ENCODE measurements at regions not wholly inside any gene's neighbourhood (a gene's known extent, or its start where the extent isn't known, plus 50 kb on each side); places are given as distances from the start of the nearest gene placed in this dataset.
"Not testable (repeated sequence)": the region's sequence is repeated elsewhere in the genome, so short reads cannot be mapped to it uniquely, and the experiment has no call there.

DNA sequence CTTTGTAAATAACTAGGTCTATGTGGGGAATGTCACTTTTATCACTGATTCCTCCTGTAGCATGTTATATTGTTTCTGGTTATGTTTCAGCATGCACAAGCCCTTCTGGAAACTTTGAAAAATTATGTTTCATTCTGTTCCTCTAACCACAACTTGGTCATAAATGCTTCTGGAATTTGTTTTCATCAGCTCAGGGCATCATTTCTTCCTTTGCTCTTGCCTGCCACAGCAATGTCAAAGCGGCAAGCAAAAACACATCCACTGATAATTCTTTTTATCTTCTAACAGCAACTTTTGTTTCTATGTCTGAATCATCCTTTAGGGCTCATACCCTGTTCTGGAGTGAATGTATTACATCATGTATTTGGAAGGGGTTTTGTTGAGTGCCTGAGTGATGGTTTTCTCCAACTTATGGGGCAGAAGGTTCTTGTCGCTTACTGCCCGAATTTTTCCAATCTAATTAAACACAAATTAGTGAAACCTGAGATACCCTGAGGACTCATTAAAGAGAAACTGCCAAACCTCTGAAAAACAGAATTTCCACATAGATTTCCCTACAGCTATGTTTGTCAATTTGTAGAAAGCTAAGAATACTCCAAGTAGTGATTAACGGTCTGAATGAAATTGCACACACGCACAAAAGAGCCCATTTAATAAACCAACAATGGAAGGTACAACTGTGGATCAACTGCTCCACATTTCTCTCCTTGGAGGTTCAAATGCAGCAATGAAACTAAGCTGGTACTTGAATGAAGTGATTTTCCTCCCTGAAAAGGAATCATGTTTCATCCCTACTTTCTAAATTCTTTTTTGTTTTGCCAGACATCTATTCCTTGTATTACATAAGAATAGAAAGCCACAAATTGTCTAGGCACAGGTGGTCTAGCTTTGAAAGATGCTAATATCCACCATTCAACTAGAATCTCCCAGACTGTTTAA, 173.5 kb upstream of the KRR1 start:
- Histone ChIP-seq H3K27me3 (no peaks in the 10 kb centered on the region), H3K4me3 (replicated peaks in 1 of 3) (no peak overlapping the region), H3K4me1 (no peaks in the 10 kb centered on the region), H3K9me3 (no peaks in the 10 kb centered on the region), H3K27ac (no peak overlapping the region), H3K36me3 (no peaks in the 10 kb centered on the region)
- TF ChIP-seq POLR2A (IDR thresholded peaks at IDR 0.05) (no peak), CTCF (IDR thresholded peaks at IDR 0.05) (no peak)
- no peak for DNase-seq
- intact Hi-C loops (cut with DNase I): no loop called here
- WGBS, 2 donors: 69 to 79% methylated on average over 5 of the region's 5 CpGs

DNA sequence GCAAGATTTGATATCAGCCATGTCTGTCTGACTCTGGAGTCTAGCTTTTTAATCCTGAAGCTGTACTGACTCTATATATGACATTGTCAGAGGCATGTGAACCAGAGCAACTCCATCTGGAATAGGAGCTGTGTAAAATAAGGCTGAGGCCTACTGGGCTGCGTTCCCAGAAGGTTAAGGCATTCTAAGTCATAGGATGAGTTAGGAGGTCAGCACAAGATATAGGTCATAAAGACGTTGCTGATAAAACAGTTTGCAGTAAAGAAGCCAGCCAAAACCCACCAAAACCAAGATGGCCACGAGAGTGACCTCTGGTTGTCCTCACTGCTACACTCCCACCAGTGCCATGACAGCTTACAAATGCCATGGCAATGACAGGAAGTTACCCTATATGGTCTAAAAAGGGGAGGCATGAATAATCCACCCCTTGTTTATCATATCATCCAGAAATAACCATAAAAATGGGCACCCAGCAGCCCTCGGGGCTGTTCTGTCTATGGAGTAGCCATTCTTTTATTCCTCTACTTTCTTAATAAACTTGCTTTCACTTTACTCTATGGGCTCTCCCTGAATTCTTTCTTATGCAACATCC, 172.7 kb upstream of the KRR1 start:
- H3K9me3 ChIP-seq; H3K4me3 ChIP-seq (replicated peaks in 1 of 3); DNase-seq; H3K4me1 ChIP-seq; H3K27me3 ChIP-seq; H3K27ac ChIP-seq; intact Hi-C loops (cut with DNase I); H3K36me3 ChIP-seq: not testable (repeated sequence)
- 86 to 87% methylated on average over 4 of the region's 4 CpGs for whole genome bisulfite sequencing, 2 donors

- no peak overlapping the region for H3K27ac ChIP-seq
- WGBS, 2 donors: 94 to 100% methylated on average over 2 of the region's 2 CpGs
- DNase-seq: no peak
Measured at GRCh38 chr12:75683220-75683619, 171.8 kb upstream of the KRR1 start.

DNA sequence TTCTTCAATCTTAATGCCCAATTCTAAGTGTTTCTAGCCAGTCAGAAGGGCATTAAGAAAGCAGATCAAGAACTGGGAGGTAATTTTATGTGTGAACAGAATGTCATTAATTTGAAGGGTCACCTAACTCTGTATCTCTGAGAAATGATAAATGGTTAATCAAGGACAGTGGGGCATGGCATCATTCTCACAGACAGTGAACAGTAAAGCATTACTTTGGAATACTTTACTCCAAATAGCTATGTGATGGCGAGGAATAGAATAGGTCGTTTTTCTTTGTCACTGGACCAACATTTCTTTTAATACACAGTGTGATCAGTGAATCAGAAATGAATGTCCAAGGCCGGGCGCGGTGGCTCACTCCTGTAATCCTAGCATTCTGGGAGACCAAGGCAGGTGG, 166.1 kb upstream of the KRR1 start:
- Histone ChIP-seq H3K27me3 (no peaks in the 10 kb centered on the region), H3K4me3 (replicated peaks in 1 of 3) (no peak overlapping the region), H3K4me1 (no peaks in the 10 kb centered on the region), H3K36me3 (no peaks in the 10 kb centered on the region), H3K27ac (no peak overlapping the region), H3K9me3 (no peaks in the 10 kb centered on the region)
- intact Hi-C loops (cut with DNase I): no loop called here
- WGBS, 2 donors: 94 to 95% methylated on average over 5 of the region's 5 CpGs
- DNase-seq: no peak
- no peak for TF ChIP-seq CTCF (IDR thresholded peaks at IDR 0.05)
- TF ChIP-seq POLR2A (IDR thresholded peaks at IDR 0.05): no peak

More at GRCh38 chr12:75683220-75683619, 171.8 kb upstream of the KRR1 start:
- intact Hi-C loops (cut with DNase I): no loop called here
- Histone ChIP-seq H3K4me3 (replicated peaks in 1 of 3) (no peak overlapping the region), H3K27me3 (no peaks in the 10 kb centered on the region), H3K9me3 (no peaks in the 10 kb centered on the region), H3K4me1 (no peaks in the 10 kb centered on the region), H3K36me3 (no peaks in the 10 kb centered on the region)
- TF ChIP-seq POLR2A (IDR thresholded peaks at IDR 0.05) (no peak), CTCF (IDR thresholded peaks at IDR 0.05) (no peak)

- 88 to 94% methylated on average over 2 of the region's 2 CpGs for WGBS, 2 donors
- DNase-seq: no peak
- Histone ChIP-seq H3K27ac (no peak overlapping the region), H3K9me3 (no peaks in the 10 kb centered on the region), H3K27me3 (no peaks in the 10 kb centered on the region), H3K4me1 (no peaks in the 10 kb centered on the region), H3K36me3 (no peaks in the 10 kb centered on the region), H3K4me3 (replicated peaks in 1 of 3) (no peak overlapping the region)
- no peak for TF ChIP-seq CTCF (IDR thresholded peaks at IDR 0.05)
- TF ChIP-seq POLR2A (IDR thresholded peaks at IDR 0.05): no peak
- intact Hi-C loops (cut with DNase I): no loop called here
Measured at GRCh38 chr12:75674393-75674792, 163.0 kb upstream of the KRR1 start.

Data from thyroid gland (tissue), 4 donors.